ENCODE measurements at regions not wholly inside any gene's neighbourhood (a gene's known extent, or its start where the extent isn't known, plus 50 kb on each side); places are given as distances from the start of the nearest gene placed in this dataset.

- intact Hi-C loops (cut with DNase I) = no loop called here
- no peaks in the 10 kb centered on the region for H3K9me3 ChIP-seq
Measured at GRCh38 chr9:81382281-81382680, 307.1 kb downstream of the TLE1 start.

DNA sequence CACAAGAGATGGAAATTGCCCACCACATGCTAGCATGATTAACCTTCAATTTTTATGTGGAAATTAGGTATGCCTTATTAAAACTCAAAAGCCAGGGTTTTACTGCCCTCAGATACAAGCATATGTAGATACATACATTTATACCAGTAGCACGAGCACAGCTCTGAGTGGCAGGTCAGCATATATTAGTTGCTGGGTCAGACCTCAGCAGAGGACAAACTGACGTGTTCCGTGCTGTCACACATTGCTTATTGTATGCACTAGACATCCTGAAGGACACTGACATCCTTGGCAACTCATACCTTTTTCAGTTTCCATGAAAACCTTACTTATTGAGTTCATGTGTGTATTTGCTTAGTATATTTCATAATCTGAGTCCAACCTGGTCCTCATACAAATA lies 307.7 kb downstream of the TLE1 start:
- no peak for TF ChIP-seq CTCF (IDR thresholded peaks at IDR 0.05)
- intact Hi-C loops (cut with DNase I) = no loop called here
- Histone ChIP-seq H3K4me3 (no peak overlapping the region), H3K27me3 (no peaks in the 10 kb centered on the region), H3K36me3 (no peaks in the 10 kb centered on the region), H3K27ac (no peak overlapping the region), H3K9ac (ENCODE audit: low read depth in 2 of 2, low read length in 2 of 2) (no peak overlapping the region), H3K4me1 (no peaks in the 10 kb centered on the region), H3K9me3 (no peaks in the 10 kb centered on the region)
- DNase-seq = no peak

More at GRCh38 chr9:81382281-81382680, 307.1 kb downstream of the TLE1 start:
- Histone ChIP-seq H3K27ac (no peak overlapping the region), H3K4me3 (no peak overlapping the region), H3K36me3 (no peaks in the 10 kb centered on the region), H3K4me1 (no peaks in the 10 kb centered on the region), H3K9ac (ENCODE audit: low read depth in 2 of 2, low read length in 2 of 2) (no peak overlapping the region), H3K27me3 (no peaks in the 10 kb centered on the region)
- no peak for DNase-seq
- no peak for TF ChIP-seq CTCF (IDR thresholded peaks at IDR 0.05)

DNA sequence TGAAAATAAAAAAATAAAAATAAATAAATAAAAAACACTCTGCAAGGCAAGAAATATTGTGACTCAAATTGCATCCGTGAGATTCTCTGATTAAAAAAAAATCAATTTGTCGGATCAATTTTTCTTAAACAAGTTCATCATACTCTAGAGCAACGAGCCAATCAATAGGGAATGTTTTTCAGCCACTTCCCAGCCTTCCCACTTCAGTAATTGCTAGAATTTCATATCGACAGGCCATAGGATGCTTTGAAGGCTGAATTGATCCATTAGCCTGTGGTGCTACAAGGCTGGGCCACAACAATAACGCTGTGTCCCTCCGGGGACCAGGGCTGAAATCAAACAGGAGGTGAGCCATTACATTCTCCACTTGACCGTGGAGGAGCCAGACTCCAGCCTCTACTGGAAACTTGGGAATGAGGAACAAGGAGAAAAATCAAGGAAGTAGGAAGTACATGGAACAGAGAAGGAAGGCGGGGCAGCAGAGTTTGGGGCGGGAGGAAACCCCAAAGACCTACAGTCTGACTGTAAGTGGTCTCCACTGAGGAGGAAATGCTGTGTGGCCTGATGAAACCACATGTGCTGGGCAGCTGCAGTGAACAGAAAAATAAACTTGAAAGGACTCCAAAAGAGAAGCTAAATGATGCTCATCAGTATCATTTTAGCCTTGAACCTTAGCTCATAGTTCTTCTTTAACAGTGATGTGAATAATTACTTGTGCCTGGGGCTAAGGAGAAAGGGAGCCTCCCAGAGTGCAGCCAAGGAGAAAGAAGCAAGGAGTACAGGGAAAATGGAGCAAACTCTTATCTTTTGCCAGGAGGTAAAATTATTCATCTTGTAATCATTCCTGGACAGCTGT lies 308.6 kb downstream of the TLE1 start:
- intact Hi-C loops (cut with DNase I) = no loop called here
- Histone ChIP-seq H3K4me3 (no peak overlapping the region), H3K4me1 (no peaks in the 10 kb centered on the region), H3K9me3 (no peaks in the 10 kb centered on the region), H3K27me3 (no peaks in the 10 kb centered on the region), H3K27ac (no peak overlapping the region), H3K9ac (ENCODE audit: low read depth in 2 of 2, low read length in 2 of 2) (no peak overlapping the region), H3K36me3 (no peaks in the 10 kb centered on the region)
- no peak for DNase-seq
- TF ChIP-seq CTCF (IDR thresholded peaks at IDR 0.05) = no peak

- intact Hi-C loops (cut with DNase I) = no loop called here
- no peak overlapping the region for H3K4me3 ChIP-seq
- H3K9me3 ChIP-seq = no peaks in the 10 kb centered on the region
- no peak for TF ChIP-seq CTCF (IDR thresholded peaks at IDR 0.05)
- no peaks in the 10 kb centered on the region for H3K36me3 ChIP-seq
- no peak for DNase-seq
- no peaks in the 10 kb centered on the region for H3K27me3 ChIP-seq
- no peak overlapping the region for H3K27ac ChIP-seq
- H3K9ac ChIP-seq (ENCODE audit: low read depth in 2 of 2, low read length in 2 of 2) = no peak overlapping the region
- H3K4me1 ChIP-seq = no peaks in the 10 kb centered on the region
Measured at GRCh38 chr9:81379655-81380054, 309.7 kb downstream of the TLE1 start.

- no peak for TF ChIP-seq CTCF (IDR thresholded peaks at IDR 0.05)
- no peak overlapping the region for H3K4me3 ChIP-seq
- H3K36me3 ChIP-seq = no peaks in the 10 kb centered on the region
- intact Hi-C loops (cut with DNase I) = no loop called here
- DNase-seq = no peak
- H3K4me1 ChIP-seq = no peaks in the 10 kb centered on the region
- no peaks in the 10 kb centered on the region for H3K27me3 ChIP-seq
- no peak overlapping the region for H3K27ac ChIP-seq
- H3K9me3 ChIP-seq = no peaks in the 10 kb centered on the region
- no peak overlapping the region for H3K9ac ChIP-seq (ENCODE audit: low read depth in 2 of 2, low read length in 2 of 2)
Measured at GRCh38 chr9:81377921-81378320, 311.4 kb downstream of the TLE1 start.
